NCI-H2227 treated with DMSO at 0.1 percent for 48 hours (cell line): ENCODE measurements at regions not wholly inside any gene's neighbourhood (a gene's known extent, or its start where the extent isn't known, plus 50 kb on each side); places are given as distances from the start of the nearest gene placed in this dataset.

ENCODE experiments used
- DNase-seq: peaks from one replicate; lab custom pipeline; 2025; lab: John Stamatoyannopoulos, UW

- no peak for DNase-seq
These were observed 234.0 kb downstream of the EPHA4 start for GRCh38 chr2:221337957-221338685.

DNA sequence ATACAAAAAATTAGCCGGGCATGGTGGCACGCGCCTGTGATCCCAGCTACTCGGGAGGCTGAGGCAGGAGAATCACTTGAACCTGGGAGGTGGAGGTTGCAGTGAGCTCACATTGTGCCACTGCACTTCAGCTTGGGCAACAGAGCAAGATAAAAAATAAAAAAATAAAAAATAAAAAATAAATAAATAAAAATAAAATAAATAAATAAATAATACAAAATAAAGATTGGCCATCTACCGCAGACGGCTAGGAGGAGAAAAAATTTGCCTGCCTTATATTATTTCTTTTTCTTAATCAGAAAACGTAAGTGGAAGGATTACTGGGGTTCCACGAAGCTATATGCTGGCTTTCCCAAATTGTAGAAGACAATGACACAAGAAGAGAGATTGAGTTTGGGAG lies 229.7 kb downstream of the EPHA4 start:
- DNase-seq = no peak

DNA sequence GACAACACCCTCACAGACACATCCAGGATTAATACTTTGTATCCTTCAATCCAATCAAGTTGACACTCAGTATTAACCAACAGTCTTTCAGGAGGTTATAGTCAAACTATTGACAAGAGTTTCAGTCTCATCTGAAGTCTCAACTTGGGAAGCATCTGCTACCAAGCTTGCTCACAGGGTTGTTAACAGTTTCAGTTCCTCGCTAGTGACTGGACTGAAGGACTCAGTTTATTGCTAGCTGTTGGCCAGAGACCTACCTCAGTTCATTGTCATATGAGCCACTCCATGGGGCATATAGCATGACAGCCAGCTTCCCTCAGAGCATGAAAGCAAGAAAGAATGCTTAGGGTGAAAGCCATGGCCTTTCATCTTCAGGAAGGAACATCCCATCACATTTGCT lies 228.6 kb downstream of the EPHA4 start:
- no peak for DNase-seq

GRCh38 chr2:221345516-221345915 lies 226.6 kb downstream of the EPHA4 start:
- no peak for DNase-seq

GRCh38 chr2:221346411-221346810 lies 225.7 kb downstream of the EPHA4 start:
- no peak for DNase-seq

- DNase-seq = no peak
These were observed 224.6 kb downstream of the EPHA4 start for GRCh38 chr2:221347471-221347870.

GRCh38 chr2:221350616-221351015 lies 221.5 kb downstream of the EPHA4 start:
- DNase-seq = no peak

GRCh38 chr2:221353201-221353600 lies 218.9 kb downstream of the EPHA4 start:
- no peak for DNase-seq

DNA sequence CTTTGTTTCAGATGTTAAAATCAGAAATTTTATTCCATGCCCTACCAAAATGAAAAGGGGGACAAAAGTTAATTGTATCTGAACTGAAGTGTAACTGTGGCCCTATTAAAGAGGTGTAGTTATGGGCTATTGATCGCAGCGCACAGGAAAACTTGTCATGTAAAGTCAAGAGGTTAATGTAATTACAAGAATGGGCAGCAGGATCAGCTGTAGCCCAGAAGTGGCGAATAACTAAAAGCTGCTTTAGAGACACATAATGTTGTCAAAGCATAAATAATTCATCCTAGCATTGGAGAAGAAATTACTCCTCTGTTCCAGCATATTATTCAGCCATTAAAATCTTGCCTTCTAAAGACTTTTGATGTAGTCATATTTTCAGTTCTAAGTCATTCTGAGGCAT lies 211.8 kb downstream of the EPHA4 start:
- DNase-seq = no peak

DNA sequence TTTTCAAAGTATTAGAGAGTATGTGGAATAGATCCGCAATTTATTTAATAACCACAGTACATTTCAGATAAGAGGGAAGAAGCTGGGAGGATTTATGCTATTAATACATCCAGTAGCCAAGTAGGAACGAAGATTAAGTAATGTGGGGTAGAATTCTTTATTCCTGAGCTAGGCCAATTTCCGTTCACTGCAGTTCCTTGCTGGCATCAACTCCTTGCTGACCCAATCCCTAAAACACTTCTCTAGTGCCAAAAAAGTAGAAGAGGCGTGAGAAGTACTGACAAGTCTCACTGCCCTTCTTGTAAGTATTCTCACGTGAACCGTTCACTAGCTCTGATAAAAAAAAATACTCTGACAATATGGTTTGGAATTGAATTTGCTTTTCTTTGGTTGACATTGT lies 211.4 kb downstream of the EPHA4 start:
- no peak for DNase-seq

DNA sequence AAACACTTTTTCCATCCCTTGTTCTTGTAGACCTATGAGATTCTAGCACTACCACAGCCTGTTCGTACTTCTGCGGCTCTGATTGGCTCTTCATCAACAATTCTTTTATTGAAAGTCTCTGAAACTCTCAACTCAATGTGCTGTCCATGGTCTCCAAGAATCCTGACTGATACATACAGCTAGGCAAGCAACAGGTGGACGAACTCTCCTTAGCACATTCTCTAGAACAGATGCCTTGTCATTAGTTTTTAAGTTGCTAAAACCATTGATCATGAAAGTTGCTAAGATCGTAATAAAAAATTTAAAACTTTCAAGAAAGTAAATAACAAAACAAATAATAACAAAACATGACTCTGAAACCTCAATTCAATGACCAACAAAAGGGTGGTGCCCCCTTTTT lies 210.5 kb downstream of the EPHA4 start:
- DNase-seq = no peak

DNA sequence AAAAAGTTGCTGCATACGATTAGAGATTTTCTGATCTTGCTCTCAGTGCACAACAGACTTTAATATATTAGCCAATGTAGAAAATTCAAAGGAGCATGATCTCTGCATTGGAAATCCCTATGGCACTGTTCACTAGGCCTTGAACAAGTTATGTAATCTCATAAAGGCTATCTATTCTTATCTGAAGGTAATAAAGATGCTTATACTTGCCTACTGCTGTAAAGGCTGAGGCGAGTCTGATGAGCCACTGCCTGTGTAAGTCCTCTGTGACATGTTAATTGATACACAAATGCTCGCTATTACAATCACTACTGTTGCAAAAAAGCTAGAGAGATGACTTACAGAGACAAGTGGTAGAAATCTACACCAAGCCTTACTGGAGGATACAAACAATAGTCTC lies 207.4 kb downstream of the EPHA4 start:
- DNase-seq = no peak
